ENCODE measurements at regions not wholly inside any gene's neighbourhood (a gene's known extent, or its start where the extent isn't known, plus 50 kb on each side); places are given as distances from the start of the nearest gene placed in this dataset.

DNA sequence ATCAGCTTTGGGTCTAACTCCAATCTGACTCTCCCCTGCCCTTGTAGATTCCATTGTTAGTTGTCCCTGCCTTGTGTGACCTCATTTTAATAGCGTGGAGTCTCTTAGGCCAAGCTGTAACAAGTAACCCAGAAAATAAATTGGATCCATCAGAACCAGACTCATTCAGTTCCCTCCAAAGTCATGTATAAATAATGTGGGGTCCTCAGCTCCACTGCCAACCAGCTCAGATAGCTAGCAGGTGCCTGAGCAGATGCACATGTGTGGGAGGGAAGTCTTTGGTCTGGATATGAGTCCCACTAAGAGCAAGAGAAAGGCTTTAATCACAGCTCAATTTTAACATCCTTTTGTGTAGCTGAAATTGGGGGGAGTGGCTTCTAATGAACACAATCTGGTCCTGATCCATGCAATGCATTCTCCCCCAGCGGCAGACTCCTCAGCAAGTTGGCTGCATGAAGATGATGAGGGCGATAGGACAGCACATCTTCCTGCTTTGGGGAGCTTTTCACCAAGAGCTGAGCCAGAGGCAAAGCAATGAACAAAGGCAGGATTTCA, 151.6 kb downstream of the ABCC12 start:
- intact Hi-C loops (cut with DNase I; ENCODE audit: low total_unique reads) = no loop called here
- DNase-seq (ENCODE audit: low spot score in 2 of 2) = no peak
- TF ChIP-seq POLR2A (IDR thresholded peaks at IDR 0.05) = no peak
- no peak for TF ChIP-seq CTCF (IDR thresholded peaks at IDR 0.05)

GRCh38 chr16:48003206-48003907, 152.4 kb downstream of the ABCC12 start:
- intact Hi-C loops (cut with DNase I; ENCODE audit: low total_unique reads) = no loop called here
- Histone ChIP-seq H3K4me3 (no peak overlapping the region), H3K27ac (no peak overlapping the region), H3K27me3 (no peaks in the 10 kb centered on the region), H3K9me3 (no peaks in the 10 kb centered on the region), H3K4me1 (no peaks in the 10 kb centered on the region), H3K36me3 (no peaks in the 10 kb centered on the region)
- DNase-seq (ENCODE audit: low spot score in 2 of 2) = no peak
- TF ChIP-seq POLR2A (IDR thresholded peaks at IDR 0.05) (no peak), CTCF (IDR thresholded peaks at IDR 0.05) (no peak), POLR2AphosphoS5 (IDR thresholded peaks at IDR 0.05) (no peak)

More for the DNA sequence above, 151.6 kb downstream of the ABCC12 start:
- H3K27ac ChIP-seq = no peak overlapping the region
- no peaks in the 10 kb centered on the region for H3K9me3 ChIP-seq
- no peaks in the 10 kb centered on the region for H3K4me1 ChIP-seq
- H3K27me3 ChIP-seq = no peaks in the 10 kb centered on the region
- H3K36me3 ChIP-seq = no peaks in the 10 kb centered on the region
- H3K4me3 ChIP-seq = no peak overlapping the region

DNA sequence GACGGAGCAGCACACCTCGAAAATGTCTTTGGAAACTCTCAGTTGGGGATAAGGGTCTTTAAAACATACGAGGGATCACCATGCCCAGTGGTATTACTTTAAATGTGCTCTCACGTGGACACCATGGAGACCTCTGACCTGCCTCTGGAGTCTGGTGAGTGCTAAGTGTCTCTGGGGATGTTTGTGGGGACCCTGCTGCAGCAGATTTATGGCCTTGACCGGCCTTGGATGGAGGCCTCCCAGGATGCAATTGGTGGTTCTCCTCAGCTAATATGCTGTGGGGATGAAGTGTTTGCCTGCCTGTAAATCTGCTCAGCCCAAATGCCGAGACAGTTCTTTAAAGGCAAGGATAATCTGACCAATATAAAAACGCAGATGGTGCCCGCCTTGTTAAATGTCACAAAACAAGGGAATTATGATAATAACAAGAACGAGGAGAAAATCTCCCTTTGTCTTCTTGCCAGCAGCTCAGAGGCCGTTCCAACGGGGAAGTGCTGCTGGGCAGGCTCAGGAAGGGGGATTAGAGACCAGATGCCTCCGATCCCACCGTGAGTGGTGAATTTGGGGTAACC, 154.4 kb downstream of the ABCC12 start:
- H3K9me3 ChIP-seq = no peaks in the 10 kb centered on the region
- no peaks in the 10 kb centered on the region for H3K27me3 ChIP-seq
- intact Hi-C loops (cut with DNase I; ENCODE audit: low total_unique reads) = no loop called here
- DNase-seq (ENCODE audit: low spot score in 2 of 2) = no peak
- TF ChIP-seq CTCF (IDR thresholded peaks at IDR 0.05) = no peak
- TF ChIP-seq POLR2AphosphoS5 (IDR thresholded peaks at IDR 0.05) = no peak
- TF ChIP-seq POLR2A (IDR thresholded peaks at IDR 0.05) = no peak
- H3K4me3 ChIP-seq = no peak overlapping the region
- H3K4me1 ChIP-seq = no peaks in the 10 kb centered on the region
- no peak overlapping the region for H3K27ac ChIP-seq
- H3K36me3 ChIP-seq = no peaks in the 10 kb centered on the region

DNA sequence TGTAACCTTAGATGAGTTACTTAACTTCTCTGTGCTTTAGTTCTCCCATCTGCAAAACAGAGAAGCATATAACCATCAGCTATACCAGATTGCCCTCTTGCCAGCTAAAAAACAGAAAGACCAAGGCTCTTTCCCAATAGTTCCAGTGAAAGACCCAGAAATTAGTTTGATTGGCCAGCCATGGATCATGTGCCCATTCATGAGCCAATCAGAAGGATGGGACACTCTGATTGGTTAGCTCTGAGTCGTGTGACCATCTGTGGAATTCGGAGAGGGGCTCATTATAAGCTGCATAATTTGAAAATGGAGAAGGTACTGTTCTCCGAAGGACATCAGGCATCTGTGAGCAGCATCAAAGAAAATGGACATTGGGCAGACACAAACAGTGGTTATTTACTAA, 155.2 kb downstream of the ABCC12 start:
- Histone ChIP-seq H3K36me3 (no peaks in the 10 kb centered on the region), H3K27me3 (no peaks in the 10 kb centered on the region), H3K4me3 (no peak overlapping the region), H3K27ac (no peak overlapping the region), H3K9me3 (no peaks in the 10 kb centered on the region), H3K4me1 (no peaks in the 10 kb centered on the region)
- intact Hi-C loops (cut with DNase I; ENCODE audit: low total_unique reads) = no loop called here
- TF ChIP-seq CTCF (IDR thresholded peaks at IDR 0.05) (no peak), POLR2A (IDR thresholded peaks at IDR 0.05) (no peak), POLR2AphosphoS5 (IDR thresholded peaks at IDR 0.05) (no peak)
- DNase-seq (ENCODE audit: low spot score in 2 of 2) = no peak

DNA sequence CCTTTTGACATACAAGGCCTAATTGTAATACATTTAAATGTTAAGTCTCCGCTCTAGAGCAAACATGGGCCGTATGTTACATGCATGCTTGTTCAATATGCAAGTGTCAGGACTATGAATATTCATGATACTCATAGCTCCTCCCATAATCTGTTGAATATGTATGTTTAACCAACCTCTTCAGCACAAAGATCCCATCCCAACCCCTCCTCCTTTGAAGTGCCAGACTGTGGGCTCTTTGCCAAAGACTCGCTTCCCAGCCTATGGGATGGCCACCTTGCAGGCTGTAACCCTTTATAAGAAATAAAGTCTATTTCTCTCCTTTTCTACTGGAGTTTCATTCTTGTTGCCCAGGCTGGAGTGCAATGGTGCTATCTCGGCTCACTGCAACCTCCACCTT, 156.2 kb downstream of the ABCC12 start:
- no peak for DNase-seq (ENCODE audit: low spot score in 2 of 2)
- Histone ChIP-seq H3K4me3 (no peak overlapping the region), H3K4me1 (no peaks in the 10 kb centered on the region), H3K36me3 (no peaks in the 10 kb centered on the region), H3K27me3 (no peaks in the 10 kb centered on the region), H3K27ac (no peak overlapping the region), H3K9me3 (no peaks in the 10 kb centered on the region)
- intact Hi-C loops (cut with DNase I; ENCODE audit: low total_unique reads) = no loop called here
- no peak for TF ChIP-seq POLR2A (IDR thresholded peaks at IDR 0.05)
- no peak for TF ChIP-seq CTCF (IDR thresholded peaks at IDR 0.05)
- no peak for TF ChIP-seq POLR2AphosphoS5 (IDR thresholded peaks at IDR 0.05)
